ENCODE measurements at regions not wholly inside any gene's neighbourhood (a gene's known extent, or its start where the extent isn't known, plus 50 kb on each side); places are given as distances from the start of the nearest gene placed in this dataset.

DNA sequence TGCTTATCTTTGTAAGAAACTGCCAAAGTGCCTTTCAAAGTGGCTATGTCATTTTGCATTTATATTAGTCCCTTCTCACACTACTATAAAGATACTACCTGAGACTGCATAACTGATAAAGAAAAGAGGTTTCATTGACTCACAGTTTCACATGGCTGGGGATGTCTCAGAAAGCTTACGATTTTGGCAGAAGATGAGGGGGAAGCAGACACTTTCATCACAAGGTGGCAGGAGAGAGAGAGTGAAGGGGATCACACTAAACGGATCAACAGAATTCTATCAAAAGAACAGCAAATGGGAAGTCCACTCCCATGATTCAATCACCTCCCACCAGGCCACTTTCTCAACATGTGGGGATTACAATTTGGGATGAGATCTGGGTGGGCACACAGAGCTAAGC, 1352.0 kb upstream of the B3GALT2 start:
- TF ChIP-seq, protein P1, sequence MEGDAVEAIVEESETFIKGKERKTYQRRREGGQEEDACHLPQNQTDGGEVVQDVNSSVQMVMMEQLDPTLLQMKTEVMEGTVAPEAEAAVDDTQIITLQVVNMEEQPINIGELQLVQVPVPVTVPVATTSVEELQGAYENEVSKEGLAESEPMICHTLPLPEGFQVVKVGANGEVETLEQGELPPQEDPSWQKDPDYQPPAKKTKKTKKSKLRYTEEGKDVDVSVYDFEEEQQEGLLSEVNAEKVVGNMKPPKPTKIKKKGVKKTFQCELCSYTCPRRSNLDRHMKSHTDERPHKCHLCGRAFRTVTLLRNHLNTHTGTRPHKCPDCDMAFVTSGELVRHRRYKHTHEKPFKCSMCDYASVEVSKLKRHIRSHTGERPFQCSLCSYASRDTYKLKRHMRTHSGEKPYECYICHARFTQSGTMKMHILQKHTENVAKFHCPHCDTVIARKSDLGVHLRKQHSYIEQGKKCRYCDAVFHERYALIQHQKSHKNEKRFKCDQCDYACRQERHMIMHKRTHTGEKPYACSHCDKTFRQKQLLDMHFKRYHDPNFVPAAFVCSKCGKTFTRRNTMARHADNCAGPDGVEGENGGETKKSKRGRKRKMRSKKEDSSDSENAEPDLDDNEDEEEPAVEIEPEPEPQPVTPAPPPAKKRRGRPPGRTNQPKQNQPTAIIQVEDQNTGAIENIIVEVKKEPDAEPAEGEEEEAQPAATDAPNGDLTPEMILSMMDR (conservative IDR thresholded peaks at IDR 0.05; ENCODE audit: low read length), result peak; percentile 26; the same call in 1 of the 2 replicates
- TF ChIP-seq EZH2phosphoT487 (IDR thresholded peaks at IDR 0.05; ENCODE audit: borderline replicate concordance), result no peak

Measured in Loucy (cell line).